Cerebellar nuclear complex (tissue), 1 donor: ENCODE measurements at regions not wholly inside any gene's neighbourhood (a gene's known extent, or its start where the extent isn't known, plus 50 kb on each side); places are given as distances from the start of the nearest gene placed in this dataset.
"Not testable (repeated sequence)": the region's sequence is repeated elsewhere in the genome, so short reads cannot be mapped to it uniquely, and the experiment has no call there.

Source experiments
- DNase-seq, 2 experiments: peaks; one replicate each; lab custom pipeline; 2025; lab: John Stamatoyannopoulos, UW

GRCh38 chr10:131363416-131363815, 51.9 kb upstream of the TCERG1L start:
- no peak for DNase-seq

GRCh38 chr10:131371571-131371970, 60.0 kb upstream of the TCERG1L start:
- DNase-seq: no peak

DNA sequence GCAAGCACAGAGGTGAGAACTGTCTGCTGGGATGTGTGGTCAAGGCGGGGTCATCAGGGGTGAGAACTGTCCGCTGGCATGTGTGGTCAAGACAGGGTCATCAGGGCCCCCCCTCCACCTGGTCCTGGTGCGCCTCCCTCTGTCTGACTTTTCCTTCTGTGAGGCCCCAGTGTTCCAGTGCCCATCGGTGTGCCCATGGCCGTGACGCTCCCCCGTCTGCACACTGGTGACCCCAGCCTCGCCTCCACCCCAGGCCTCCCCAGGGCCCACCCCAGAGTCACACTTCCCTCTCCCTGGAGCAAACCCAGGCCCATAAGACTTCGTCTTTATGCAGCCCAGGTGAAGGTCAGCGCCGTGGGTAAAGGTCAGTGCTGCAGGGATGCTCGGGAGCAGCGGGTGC, 70.1 kb upstream of the TCERG1L start:
- no peak for DNase-seq

DNA sequence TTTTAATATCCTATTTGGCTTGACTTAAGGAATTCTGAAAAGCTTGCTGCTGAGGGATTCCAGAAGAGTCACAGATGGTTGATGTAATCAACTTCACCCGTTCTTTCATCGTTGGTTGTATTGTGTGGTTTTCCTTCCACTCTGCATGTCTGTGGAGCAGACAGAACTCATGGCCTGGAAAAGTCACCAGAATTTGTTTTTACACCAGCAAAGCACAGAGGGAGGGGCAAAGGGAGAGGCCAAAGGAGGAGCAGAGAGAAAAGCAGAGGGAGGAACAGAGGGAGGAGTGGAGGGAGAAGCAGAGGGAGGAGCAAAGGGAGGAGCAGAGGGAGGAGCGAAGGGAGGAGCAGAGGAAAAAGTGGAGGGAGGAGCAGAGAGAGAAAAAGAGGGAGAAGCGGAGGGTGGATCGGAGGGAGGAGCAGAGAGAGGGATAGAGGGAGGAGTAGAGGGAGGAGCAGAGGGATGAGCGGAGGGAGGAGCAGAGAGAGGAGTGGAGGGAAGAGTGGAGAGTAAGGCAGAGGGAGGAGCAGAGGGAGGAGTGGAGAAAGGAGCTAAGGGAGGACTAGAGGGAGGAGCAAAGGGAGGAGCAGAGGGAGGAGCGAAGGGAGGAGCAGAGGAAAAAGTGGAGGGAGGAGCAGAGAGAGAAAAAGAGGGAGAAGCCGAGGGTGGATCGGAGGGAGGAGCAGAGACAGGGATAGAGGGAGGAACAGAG, 73.8 kb upstream of the TCERG1L start:
- not testable (repeated sequence) for DNase-seq

GRCh38 chr10:131387018-131387529, 75.6 kb upstream of the TCERG1L start:
- DNase-seq: no peak

DNA sequence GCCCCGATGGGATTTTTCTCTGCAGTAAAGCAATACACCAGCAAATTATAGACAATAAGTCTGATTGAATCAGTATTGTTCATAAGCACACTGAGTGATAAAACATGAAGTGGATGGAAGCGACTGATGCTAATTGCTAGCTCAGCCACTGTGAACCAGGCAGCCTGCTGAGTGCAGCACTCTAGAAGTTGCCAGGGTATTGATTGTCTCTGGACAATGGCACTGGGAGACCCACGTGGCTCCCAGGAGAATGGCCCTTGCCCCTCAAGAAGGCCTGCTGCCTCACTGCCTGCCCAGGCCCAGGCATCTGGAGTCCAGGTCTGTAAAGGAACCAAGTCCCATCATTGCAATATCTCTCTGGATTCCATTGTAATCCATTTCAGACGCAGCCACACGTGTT, 80.4 kb upstream of the TCERG1L start:
- no peak for DNase-seq

DNA sequence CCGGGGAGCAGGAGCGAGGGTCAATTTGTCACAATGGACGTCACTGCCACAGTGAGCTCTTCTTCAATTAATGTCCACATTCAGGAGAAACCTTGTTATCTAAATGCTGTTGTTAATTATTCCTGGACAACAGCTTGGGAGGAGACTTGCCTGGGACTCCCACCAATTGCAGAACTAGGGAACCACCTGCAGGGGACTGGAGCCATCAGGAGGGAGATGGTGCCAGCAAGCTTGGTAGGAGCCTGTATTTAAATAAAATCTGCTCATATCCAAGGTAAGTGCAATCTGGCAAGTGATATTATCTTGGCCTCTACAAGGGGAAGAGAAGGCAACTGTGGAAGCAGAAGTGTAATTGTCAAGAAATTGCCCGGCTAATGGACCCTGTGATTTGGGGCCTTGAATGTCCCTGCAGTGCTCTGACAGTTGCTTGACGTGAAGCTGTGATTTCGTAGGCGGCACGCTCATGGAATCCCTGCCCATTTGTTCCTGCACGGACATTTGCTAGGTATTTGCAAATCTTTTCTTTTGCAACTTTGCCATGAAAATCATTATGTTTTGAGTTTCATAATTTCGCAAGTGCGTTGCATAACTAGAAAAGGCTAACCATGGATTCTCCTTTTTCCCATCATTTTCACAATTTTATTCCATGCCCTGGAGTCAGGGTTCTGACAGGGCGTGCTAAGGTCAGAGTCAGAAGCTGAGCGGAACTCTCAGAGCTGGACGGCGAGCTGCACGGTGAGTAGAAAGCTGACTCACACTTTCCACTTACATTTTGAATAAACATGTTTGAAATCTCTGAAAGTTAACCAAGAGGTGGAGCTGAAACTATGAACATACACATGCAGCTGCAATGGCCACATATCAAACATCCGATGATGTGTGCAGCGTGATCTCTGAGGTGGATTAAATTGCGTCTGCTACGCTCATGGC, 84.9 kb upstream of the TCERG1L start:
- DNase-seq: no peak

DNA sequence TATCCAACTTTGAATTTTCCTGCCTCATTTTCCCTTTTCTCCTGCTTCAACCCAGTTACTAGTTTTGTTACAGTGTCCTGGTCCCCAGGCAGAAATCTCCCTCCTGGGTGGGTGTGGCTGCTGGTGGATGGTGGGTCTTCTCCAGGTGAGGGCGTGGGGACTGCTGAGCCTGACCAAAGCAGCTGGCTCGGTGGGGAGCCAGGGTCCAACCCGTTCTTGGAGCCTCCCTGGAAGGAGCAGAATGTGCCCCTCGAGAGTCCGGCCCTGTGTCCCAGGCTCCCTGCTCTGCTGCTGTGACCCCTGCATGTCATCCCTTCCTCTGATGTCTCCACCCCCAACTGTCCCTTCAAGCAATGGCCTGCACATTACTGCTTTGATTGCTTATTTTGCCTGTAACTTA, 86.6 kb upstream of the TCERG1L start:
- DNase-seq: no peak

DNA sequence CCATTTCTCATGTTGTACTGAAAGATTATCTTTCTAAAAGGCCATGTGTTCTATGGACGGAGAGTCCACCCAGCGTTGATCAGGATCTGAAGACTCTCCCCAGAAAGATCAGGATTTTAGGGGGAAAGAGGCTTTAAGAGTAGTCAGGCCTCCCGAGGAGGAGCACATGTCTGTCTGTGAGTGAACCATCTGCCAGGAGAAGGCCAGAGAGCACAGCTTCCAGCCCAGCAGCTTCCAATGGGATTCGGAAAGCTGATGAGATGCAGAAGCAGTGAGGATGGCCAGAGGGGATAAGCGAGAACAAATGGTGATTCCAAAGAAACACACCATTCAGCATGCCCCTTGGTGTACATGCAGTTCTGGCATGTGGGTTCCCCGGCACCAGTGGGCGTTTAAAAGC, 88.5 kb upstream of the TCERG1L start:
- DNase-seq: no peak

DNA sequence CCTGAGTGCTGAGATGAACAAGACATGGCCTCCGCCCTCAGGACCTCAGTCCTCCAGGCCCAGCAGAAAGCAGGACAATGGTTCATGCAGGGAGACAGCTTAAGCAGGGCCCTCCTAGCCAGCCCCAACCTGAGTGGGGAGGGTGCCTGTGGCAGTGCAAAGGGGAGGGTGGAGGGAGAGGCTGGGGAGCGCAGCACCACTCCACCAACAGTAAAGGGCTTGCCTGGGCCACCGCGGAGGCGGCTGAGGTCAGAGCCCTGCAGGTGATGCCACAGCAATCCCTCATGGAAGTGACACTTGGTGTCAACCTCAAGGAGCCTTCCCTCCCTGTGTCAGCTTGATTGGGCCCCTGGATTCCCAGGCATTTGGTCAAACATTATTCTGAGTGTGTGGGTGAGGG, 89.0 kb upstream of the TCERG1L start:
- no peak for DNase-seq

GRCh38 chr10:131402771-131403650, 91.5 kb upstream of the TCERG1L start:
- no peak for DNase-seq

GRCh38 chr10:131403936-131404335, 92.4 kb upstream of the TCERG1L start:
- no peak for DNase-seq

DNA sequence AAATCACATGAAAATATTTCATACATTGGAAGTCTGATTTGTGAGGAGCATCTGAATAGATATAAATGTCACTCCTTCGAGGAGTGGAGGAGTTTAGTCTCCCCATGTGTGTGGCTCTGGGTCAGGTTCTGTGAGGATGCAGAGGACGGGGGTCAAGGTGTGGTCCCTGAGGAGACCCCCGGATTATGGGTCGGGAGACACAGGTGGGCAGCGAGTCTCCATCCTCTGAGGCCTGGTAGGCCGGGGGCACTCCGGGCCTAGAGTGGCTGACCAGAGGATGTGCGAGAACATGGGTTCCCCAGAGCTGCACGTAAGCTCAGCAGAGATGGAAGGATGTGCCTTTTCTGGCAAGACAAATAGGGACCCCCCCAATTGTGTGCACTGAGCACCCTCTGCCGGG, 93.4 kb upstream of the TCERG1L start:
- DNase-seq: no peak

DNA sequence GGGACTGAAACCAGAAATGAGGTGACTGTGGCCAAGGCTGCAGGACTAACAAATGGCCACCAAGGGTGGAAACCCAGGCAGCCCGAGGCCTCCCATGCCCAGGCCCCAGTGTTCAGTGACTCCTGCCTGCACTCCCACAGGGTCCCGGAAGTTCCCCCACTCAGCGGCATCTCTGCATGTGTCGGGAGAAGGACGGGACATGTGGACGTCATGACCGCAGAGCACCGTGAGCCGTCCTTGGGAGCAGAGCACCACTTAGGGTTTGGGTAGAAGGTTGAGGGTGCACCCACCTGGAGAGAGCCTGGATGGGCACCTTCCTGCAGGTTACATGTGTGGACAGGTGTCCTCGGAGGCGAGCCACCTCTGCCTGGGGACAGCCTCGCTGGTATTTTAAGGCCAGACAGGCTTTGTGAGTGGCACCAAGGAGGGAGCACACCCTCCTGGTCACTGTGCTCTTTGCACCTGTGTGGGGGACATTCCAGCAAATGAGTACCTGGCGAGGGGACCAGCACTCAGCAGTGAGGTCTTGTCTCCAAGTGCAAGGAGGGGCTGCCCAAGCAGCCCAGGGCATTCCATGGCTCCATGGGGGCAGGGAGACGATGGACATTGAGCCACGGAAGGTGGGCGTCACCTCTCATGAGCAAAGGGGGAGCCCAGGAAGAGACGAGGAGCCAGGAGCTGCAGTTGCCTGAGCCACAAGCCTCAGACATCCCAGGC, 95.3 kb upstream of the TCERG1L start:
- DNase-seq: no peak

- no peak for DNase-seq
Measured at GRCh38 chr10:131418681-131419080, 107.2 kb upstream of the TCERG1L start.

- no peak for DNase-seq
Measured at GRCh38 chr10:131419797-131420196, 108.3 kb upstream of the TCERG1L start.

- DNase-seq: no peak
Measured at GRCh38 chr10:131420867-131421266, 109.3 kb upstream of the TCERG1L start.

GRCh38 chr10:131421381-131421780, 109.9 kb upstream of the TCERG1L start:
- DNase-seq: no peak

DNA sequence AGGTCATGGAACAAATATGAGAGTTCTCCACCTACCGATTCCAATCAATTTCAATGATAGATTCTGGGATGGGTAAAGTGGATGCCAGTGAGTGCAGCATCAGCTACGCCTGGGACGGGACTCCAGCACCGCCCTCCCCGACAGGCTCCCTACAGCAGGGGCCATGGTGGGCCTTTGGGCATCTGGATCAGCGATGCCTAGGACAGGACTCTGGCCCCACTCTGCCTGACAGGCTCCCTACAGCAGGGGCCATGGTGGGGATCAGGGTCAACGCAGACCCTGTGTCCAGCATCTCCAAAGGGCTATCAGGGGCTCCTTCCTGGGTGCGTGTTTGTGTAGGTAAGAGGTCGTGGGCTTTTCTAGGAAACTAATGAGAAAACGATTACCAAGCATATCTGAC, 111.2 kb upstream of the TCERG1L start:
- no peak for DNase-seq

- DNase-seq: no peak
Measured at GRCh38 chr10:131424053-131424452, 112.5 kb upstream of the TCERG1L start.

- no peak for DNase-seq
Measured at GRCh38 chr10:131424836-131425491, 113.4 kb upstream of the TCERG1L start.
